Prostate gland (tissue), 2 donors: ENCODE measurements at regions not wholly inside any gene's neighbourhood (a gene's known extent, or its start where the extent isn't known, plus 50 kb on each side); places are given as distances from the start of the nearest gene placed in this dataset.

Experiments
- DNase-seq: peaks from one replicate; pipeline ENCODE4 v3.0.0-alpha.2; 2019; ENCODE audit warnings: low spot score
- H3K27ac ChIP-seq, 2 donors: fragments of 200-600 bp; sonication (generic); 2 replicates each; pipeline ENCODE4 v1.5.1; 2017 to 2019
- H3K27me3 ChIP-seq: fragments of 200-600 bp; sonication (generic); replicated peaks from 2 replicates; pipeline ENCODE4 v1.5.1; 2019; ENCODE audit not compliant: insufficient read depth
- H3K36me3 ChIP-seq, 2 donors: fragments of 200-600 bp; sonication (generic); 1 replicate in 1 of 2; 2 replicates in 1 of 2; pipeline versions ENCODE4 v1.5.1 to v1.8.1; 2017 to 2019
- H3K4me1 ChIP-seq: fragments of 200-600 bp; sonication (generic); replicated peaks from 2 replicates; pipeline ENCODE4 v1.5.1; 2019
- H3K4me3 ChIP-seq, 2 donors: fragments of 200-600 bp; sonication (generic); 2 replicates each; pipeline ENCODE4 v1.5.1; 2017 to 2019
- H3K9me3 ChIP-seq: fragments of 200-600 bp; sonication (generic); 2 replicates; pipeline ENCODE4 v1.5.1; 2017
- CTCF ChIP-seq, 4 experiments: fragments of 200-600 bp in 2 of 4; fragments of 450-650 bp in 2 of 4; sonication (generic) in 2 of 4; IDR thresholded peaks; 1 replicate in 3 of 4; 2 replicates in 1 of 4; pipeline ENCODE4 v1.5.1; 2016 to 2019; ENCODE audit warnings: antibody characterized with exemption in 4 of 4, mild to moderate bottlenecking in 2 of 4, moderate library complexity in 2 of 4
- POLR2A ChIP-seq: fragments of 450-650 bp; IDR thresholded peaks from one replicate; pipeline ENCODE4 v1.6.1; 2016; ENCODE audit warnings: antibody characterized with exemption, mild to moderate bottlenecking
- POLR2AphosphoS5 ChIP-seq: sonication (generic); formaldehyde crosslinking; IDR thresholded peaks from one replicate; pipeline ENCODE4 v1.6.1; 2017; ENCODE audit warnings: antibody characterized with exemption
- WGBS: methylation state at CpG from one replicate; pipeline ENCODE4 v1.1.5; 2018; 5-methylcytosine and 5-hydroxymethylcytosine counted together
- intact Hi-C: fragments of 100-400 bp; cut with DNase I; formaldehyde crosslinking; loops from one replicate; pipeline ENCODE4 v1.14.2; 2022

DNA sequence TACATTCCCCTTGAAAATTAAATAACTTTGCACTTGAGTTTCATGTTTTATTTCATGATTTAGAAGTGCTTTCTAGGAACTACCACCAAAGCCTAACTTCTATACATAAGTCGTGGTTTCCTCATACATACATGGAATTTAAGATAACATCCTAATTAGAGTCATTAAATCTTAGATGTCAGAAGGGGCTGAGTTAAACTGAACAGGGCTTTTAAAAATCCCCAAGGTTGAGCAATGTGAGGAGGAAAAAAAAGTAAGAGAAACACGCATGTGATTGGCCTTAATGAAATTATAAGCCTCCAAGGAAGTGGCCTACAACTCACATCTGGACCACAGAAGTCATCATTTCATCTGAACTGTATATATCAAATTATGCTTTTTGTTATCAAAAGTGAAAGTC is 303.1 kb upstream of the SEMA6D start:
- no peak for TF ChIP-seq POLR2A
- TF ChIP-seq CTCF (IDR thresholded peaks at IDR 0.05): no peak
- no peak for TF ChIP-seq POLR2AphosphoS5
- Histone ChIP-seq H3K4me3 (no peak overlapping the region), H3K27me3 (no peaks in the 10 kb centered on the region), H3K9me3 (no peaks in the 10 kb centered on the region), H3K27ac (no peak overlapping the region), H3K36me3 (no peaks in the 10 kb centered on the region), H3K4me1 (no peaks in the 10 kb centered on the region)
- intact Hi-C loops: no loop called here
- 87% methylated on average over 2 of the region's 2 CpGs for WGBS
- DNase-seq: no peak

DNA sequence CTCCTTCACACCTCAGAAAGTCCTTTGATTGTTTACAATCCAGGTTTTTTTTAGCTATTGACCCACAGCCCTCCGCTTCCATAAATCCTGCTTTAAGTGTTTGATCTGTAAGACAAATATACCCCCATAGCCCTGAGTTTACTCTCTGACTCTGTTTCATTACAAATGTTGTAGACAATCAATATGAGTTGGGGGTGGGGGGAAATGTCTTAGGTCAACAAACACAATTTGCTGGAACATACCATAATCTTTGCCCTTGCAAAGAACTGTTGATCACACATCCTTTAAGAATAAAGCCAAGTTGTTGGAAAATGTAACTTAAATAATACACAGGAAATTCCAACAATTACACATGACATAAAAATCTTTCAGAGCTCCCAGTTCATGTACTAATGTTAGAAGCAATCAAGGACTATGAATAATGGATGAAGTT is 301.8 kb upstream of the SEMA6D start:
- Histone ChIP-seq H3K27me3 (no peaks in the 10 kb centered on the region), H3K4me3 (no peak overlapping the region), H3K36me3 (no peaks in the 10 kb centered on the region), H3K27ac (no peak overlapping the region), H3K4me1 (no peaks in the 10 kb centered on the region), H3K9me3 (no peaks in the 10 kb centered on the region)
- DNase-seq: no peak
- WGBS: 71% methylated on average over 1 of the region's 1 CpG
- intact Hi-C loops: no loop called here
- TF ChIP-seq POLR2AphosphoS5: no peak
- no peak for TF ChIP-seq CTCF (IDR thresholded peaks at IDR 0.05)
- TF ChIP-seq POLR2A: no peak

DNA sequence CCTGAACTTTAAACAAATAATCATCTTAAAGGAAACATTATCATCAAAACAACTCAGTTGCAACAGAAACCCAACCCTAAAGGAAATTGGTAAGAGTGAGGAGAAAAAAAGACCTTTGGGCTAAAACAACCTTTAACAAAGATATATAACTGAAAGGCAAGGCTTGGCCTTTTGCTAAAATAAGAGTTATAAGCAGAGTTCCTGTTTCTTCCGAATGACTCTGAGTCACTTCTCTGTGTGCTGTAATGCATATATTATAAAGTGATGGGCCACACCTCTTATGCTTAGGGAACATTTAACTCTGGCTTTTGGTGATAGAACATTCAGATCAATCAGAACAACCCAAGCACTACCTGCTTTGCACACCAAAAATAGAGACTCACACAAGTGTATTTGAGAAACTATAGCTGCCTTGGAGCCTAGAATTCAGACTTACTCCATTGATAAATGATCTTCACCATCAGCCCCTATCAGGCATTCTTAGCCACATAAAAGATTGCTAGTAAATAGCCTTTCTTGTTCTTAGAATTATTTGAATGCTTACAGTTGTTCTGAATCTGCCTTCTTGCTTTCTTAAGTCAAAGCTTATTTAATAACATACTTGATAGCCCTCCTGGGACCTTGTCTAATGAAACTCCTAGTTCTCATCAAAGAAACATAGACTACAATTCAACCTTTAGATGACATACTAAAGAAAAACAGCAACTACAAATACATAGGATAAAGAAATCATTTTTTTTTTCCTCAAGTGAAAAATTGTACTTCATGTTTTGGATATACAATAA is 294.2 kb upstream of the SEMA6D start:
- 14% methylated on average over 1 of the region's 1 CpG for WGBS
- DNase-seq: no peak
- intact Hi-C loops: no loop called here
- TF ChIP-seq POLR2A: no peak
- no peak for TF ChIP-seq POLR2AphosphoS5
- TF ChIP-seq CTCF (IDR thresholded peaks at IDR 0.05): no peak
- H3K4me1 ChIP-seq: no peaks in the 10 kb centered on the region
- no peak overlapping the region for H3K27ac ChIP-seq
- no peaks in the 10 kb centered on the region for H3K36me3 ChIP-seq
- H3K4me3 ChIP-seq: no peak overlapping the region
- H3K27me3 ChIP-seq: no peaks in the 10 kb centered on the region
- H3K9me3 ChIP-seq: no peaks in the 10 kb centered on the region

- no peak for TF ChIP-seq CTCF (IDR thresholded peaks at IDR 0.05)
- no peak for TF ChIP-seq POLR2AphosphoS5
- TF ChIP-seq POLR2A: no peak
- Histone ChIP-seq H3K4me1 (no peaks in the 10 kb centered on the region), H3K4me3 (no peak overlapping the region), H3K27ac (no peak overlapping the region), H3K9me3 (no peaks in the 10 kb centered on the region), H3K27me3 (no peaks in the 10 kb centered on the region), H3K36me3 (no peaks in the 10 kb centered on the region)
- DNase-seq: no peak
- intact Hi-C loops: no loop called here
- 58% methylated on average over 1 of the region's 1 CpG for WGBS
Measured at GRCh38 chr15:47427463-47427862, 289.8 kb upstream of the SEMA6D start.

DNA sequence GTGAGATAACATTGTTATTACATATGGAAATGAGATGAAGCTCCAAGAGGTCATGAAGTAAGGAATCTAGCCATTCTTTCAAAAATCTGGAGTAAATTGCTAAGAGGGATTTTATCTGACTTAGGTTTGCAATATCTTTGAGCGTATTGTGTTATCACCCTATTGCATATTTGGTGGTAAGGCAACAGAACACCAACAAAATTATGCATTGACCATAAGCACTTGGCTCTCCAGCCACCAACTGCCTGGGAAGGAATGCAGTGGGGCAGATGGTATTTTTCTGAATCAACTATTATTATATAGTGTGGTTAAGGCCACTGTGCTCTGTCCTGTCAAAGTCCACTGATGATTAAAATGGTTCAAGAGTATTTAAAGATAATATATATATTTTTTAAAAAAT is 287.9 kb upstream of the SEMA6D start:
- DNase-seq: no peak
- H3K4me1 ChIP-seq: no peaks in the 10 kb centered on the region
- no peaks in the 10 kb centered on the region for H3K9me3 ChIP-seq
- intact Hi-C loops: no loop called here
- H3K4me3 ChIP-seq: no peak overlapping the region
- H3K27ac ChIP-seq: no peak overlapping the region
- 97% methylated on average over 1 of the region's 1 CpG for WGBS
- no peak for TF ChIP-seq POLR2A
- no peak for TF ChIP-seq POLR2AphosphoS5
- TF ChIP-seq CTCF (IDR thresholded peaks at IDR 0.05): no peak
- no peaks in the 10 kb centered on the region for H3K36me3 ChIP-seq
- H3K27me3 ChIP-seq: no peaks in the 10 kb centered on the region
